ENCODE measurements at regions not wholly inside any gene's neighbourhood (a gene's known extent, or its start where the extent isn't known, plus 50 kb on each side); places are given as distances from the start of the nearest gene placed in this dataset.

DNA sequence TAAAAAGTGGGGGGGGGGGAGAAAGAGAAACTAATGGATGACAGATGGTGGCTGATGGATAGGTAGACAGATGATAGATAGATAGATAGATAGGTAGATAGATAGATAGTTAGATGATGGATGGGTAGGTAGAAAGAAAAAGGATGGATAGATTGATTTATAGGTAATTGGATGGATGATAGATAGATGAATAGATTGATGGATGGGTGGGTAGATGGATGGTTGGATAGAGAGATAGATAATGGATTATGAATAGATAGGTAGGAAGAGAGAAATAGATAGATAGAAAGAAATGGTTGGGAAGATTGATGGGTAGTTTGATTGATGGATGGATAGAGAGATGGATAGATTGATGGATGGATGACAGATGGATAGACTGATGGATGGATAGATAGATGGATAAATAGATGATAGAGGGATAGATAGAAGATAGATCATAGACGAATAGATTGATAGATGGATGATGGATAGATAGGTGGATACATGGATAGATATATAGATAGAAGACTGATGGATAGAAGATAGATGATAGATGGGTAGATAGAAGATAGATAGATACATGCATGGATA is 337.1 kb downstream of the C16orf95 start:
- H3K27ac ChIP-seq, result no peak overlapping the region

GRCh38 chr16:86980644-86981043 is 336.5 kb downstream of the C16orf95 start:
- H3K27ac ChIP-seq, result no peak overlapping the region
- peaks cover 0 to 6% of the 10 kb centered on the region in 2 experiments for H3K4me1 ChIP-seq (ENCODE audit: control insufficient read depth in 1 of 2, insufficient read depth in 1 of 2, low read depth in 1 of 2, low read length in 1 of 2)
- H3K36me3 ChIP-seq, result no peaks in the 10 kb centered on the region
- H3K27me3 ChIP-seq, result peaks cover 3% of the 10 kb centered on the region
- TF ChIP-seq CTCF (IDR thresholded peaks at IDR 0.05), result no peak
- no peak overlapping the region for H3K4me3 ChIP-seq (ENCODE audit: low read depth in 1 of 2, low read length in 1 of 2)
- H3K9me3 ChIP-seq, result no peaks in the 10 kb centered on the region

More for the DNA sequence above, 337.1 kb downstream of the C16orf95 start:
- Histone ChIP-seq H3K4me1 (ENCODE audit: control insufficient read depth in 1 of 2, insufficient read depth in 1 of 2, low read depth in 1 of 2, low read length in 1 of 2) (peaks cover 0 to 6% of the 10 kb centered on the region in 2 experiments), H3K27me3 (peaks cover 3% of the 10 kb centered on the region), H3K4me3 (ENCODE audit: low read depth in 1 of 2, low read length in 1 of 2) (no peak overlapping the region), H3K9me3 (no peaks in the 10 kb centered on the region), H3K36me3 (no peaks in the 10 kb centered on the region)
- TF ChIP-seq CTCF (IDR thresholded peaks at IDR 0.05), result no peak

- Histone ChIP-seq H3K9me3 (no peaks in the 10 kb centered on the region), H3K4me1 (ENCODE audit: control insufficient read depth in 1 of 2, insufficient read depth in 1 of 2, low read depth in 1 of 2, low read length in 1 of 2) (peaks cover 0 to 6% of the 10 kb centered on the region in 2 experiments), H3K27ac (no peak overlapping the region), H3K36me3 (no peaks in the 10 kb centered on the region), H3K4me3 (ENCODE audit: low read depth in 1 of 2, low read length in 1 of 2) (no peak overlapping the region), H3K27me3 (peaks cover 3% of the 10 kb centered on the region)
- no peak for TF ChIP-seq CTCF (IDR thresholded peaks at IDR 0.05)
Measured at GRCh38 chr16:86982347-86982596, 334.9 kb downstream of the C16orf95 start.

DNA sequence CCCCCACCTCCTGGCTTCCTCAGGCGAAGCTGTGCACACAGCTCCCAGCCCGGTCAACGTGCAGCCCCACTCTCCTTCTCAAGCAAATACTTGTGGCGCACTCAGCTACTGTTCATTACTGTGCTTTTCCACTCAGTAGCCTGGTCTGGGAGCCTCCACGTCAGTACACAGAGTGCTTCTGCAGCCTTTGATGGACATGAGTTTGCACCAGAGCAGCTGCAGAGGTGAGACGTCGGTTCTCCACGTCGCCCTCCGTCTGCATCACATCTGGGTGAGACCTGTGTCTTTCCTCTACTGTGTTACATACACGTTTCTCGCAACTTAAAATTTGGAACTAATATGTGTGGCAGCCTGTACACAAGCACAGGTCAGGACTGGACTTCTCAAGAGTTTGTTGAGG is 334.3 kb downstream of the C16orf95 start:
- H3K27ac ChIP-seq, result no peak overlapping the region
- H3K4me1 ChIP-seq (ENCODE audit: control insufficient read depth in 1 of 2, insufficient read depth in 1 of 2, low read depth in 1 of 2, low read length in 1 of 2), result peaks cover 0 to 6% of the 10 kb centered on the region in 2 experiments
- peaks cover 3% of the 10 kb centered on the region for H3K27me3 ChIP-seq
- H3K9me3 ChIP-seq, result no peaks in the 10 kb centered on the region
- no peak overlapping the region for H3K4me3 ChIP-seq (ENCODE audit: low read depth in 1 of 2, low read length in 1 of 2)
- TF ChIP-seq CTCF (IDR thresholded peaks at IDR 0.05), result no peak
- H3K36me3 ChIP-seq, result no peaks in the 10 kb centered on the region

- H3K36me3 ChIP-seq, result no peaks in the 10 kb centered on the region
- no peak overlapping the region for H3K27ac ChIP-seq
- H3K9me3 ChIP-seq, result no peaks in the 10 kb centered on the region
- peaks cover 3% of the 10 kb centered on the region for H3K27me3 ChIP-seq
- peaks cover 0 to 1% of the 10 kb centered on the region in 2 experiments for H3K4me1 ChIP-seq (ENCODE audit: control insufficient read depth in 1 of 2, insufficient read depth in 1 of 2, low read depth in 1 of 2, low read length in 1 of 2)
- no peak for TF ChIP-seq CTCF (IDR thresholded peaks at IDR 0.05)
- no peak overlapping the region for H3K4me3 ChIP-seq (ENCODE audit: low read depth in 1 of 2, low read length in 1 of 2)
Measured at GRCh38 chr16:86983621-86984020, 333.6 kb downstream of the C16orf95 start.

DNA sequence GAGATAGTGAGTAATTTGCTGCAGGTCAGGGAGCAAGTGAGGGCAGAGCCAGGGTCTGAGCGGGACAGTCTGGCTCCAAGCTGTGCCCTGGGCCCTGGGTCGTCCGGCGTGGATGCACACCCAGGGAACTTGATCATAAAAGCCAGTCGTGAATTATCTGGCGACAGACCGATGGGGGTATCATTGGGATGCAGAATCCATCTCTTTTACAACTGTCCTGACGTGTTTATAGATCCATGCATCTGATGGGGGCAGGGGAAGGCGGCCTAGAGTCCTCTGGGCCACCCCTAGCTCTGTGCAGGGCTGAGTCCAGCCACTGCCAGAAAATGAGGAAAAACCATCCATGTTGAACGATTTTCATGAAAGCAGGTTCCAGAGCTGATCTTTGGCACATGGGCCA is 332.8 kb downstream of the C16orf95 start:
- H3K9me3 ChIP-seq, result no peaks in the 10 kb centered on the region
- no peaks in the 10 kb centered on the region for H3K36me3 ChIP-seq
- TF ChIP-seq CTCF (IDR thresholded peaks at IDR 0.05), result no peak

More for the DNA sequence above, 332.8 kb downstream of the C16orf95 start:
- H3K27ac ChIP-seq, result no peak overlapping the region
- H3K4me1 ChIP-seq (ENCODE audit: control insufficient read depth in 1 of 2, insufficient read depth in 1 of 2, low read depth in 1 of 2, low read length in 1 of 2), result peaks cover 0 to 6% of the 10 kb centered on the region in 2 experiments
- peaks cover 2% of the 10 kb centered on the region for H3K27me3 ChIP-seq
- H3K4me3 ChIP-seq (ENCODE audit: low read depth in 1 of 2, low read length in 1 of 2), result no peak overlapping the region

Measured in neutrophil (primary cell).